ENCODE measurements at regions not wholly inside any gene's neighbourhood (a gene's known extent, or its start where the extent isn't known, plus 50 kb on each side); places are given as distances from the start of the nearest gene placed in this dataset.

DNA sequence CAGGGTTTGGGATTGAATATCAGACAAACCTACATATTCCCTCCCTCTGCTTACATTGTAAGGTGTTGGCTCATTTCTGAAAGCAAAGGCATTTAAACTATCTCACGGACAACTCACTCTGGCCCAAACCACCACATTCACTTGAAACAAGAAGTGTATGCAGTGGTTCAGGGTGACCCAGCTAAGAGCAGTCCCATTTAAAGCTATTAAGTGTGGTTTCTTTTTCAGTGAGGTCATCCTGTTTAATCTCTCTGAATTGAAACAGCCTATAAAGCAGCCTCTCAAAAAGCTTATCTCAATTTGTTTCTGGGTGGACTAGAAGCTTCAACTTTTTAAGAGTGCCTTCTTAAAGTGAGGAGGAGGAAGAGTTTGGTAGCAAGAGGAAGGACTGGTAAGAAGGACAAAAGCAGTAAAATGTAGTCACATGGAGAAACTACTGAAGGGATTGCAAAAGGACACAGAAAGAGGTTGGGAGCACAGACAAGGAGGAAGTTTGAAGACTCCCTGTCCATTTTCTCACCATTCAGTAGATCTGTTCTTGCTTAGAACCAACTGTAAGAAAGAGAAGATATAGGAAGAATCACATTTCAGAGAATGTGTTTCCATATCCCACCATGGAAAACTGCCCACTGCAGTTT lies 151.6 kb downstream of the TMCO5A start:
- no peak for TF ChIP-seq CTCF (conservative IDR thresholded peaks at IDR 0.05; ENCODE audit: low read depth, low read length)
- no peak for TF ChIP-seq EZH2 (IDR thresholded peaks at IDR 0.05; ENCODE audit: low read length, unreplicated experiment)
- no peak for TF ChIP-seq EZH2phosphoT487 (IDR thresholded peaks at IDR 0.05; ENCODE audit: borderline replicate concordance, low read length)
